Neural cell (in vitro differentiated cells): ENCODE measurements at regions not wholly inside any gene's neighbourhood (a gene's known extent, or its start where the extent isn't known, plus 50 kb on each side); places are given as distances from the start of the nearest gene placed in this dataset.
"Not testable (repeated sequence)": the region's sequence is repeated elsewhere in the genome, so short reads cannot be mapped to it uniquely, and the experiment has no call there.

Source experiments
- CTCF ChIP-seq: fragments of 450-650 bp; IDR thresholded peaks from 2 replicates; pipeline ENCODE4 v1.5.1; 2014; ENCODE audit warnings: antibody characterized with exemption, mild to moderate bottlenecking, moderate library complexity; ENCODE audit not compliant: poor library complexity, severe bottlenecking
- POLR2AphosphoS5 ChIP-seq: IDR thresholded peaks from 2 replicates; pipeline ENCODE4 v1.6.1; 2012

GRCh38 chr13:90946125-90946524 lies 401.4 kb upstream of the MIR17HG start:
- not testable (repeated sequence) for TF ChIP-seq POLR2AphosphoS5, CTCF
